SK-N-SH (cell line): ENCODE measurements at regions not wholly inside any gene's neighbourhood (a gene's known extent, or its start where the extent isn't known, plus 50 kb on each side); places are given as distances from the start of the nearest gene placed in this dataset.

Source experiments
- CTCF ChIP-seq: fragments of 200-600 bp; sonication (generic); IDR thresholded peaks from 2 replicates; pipeline ENCODE4 v1.6.1; 2017; ENCODE audit warnings: antibody characterized with exemption, mild to moderate bottlenecking, moderate library complexity
- FOXJ3 ChIP-seq: sonication (generic); formaldehyde crosslinking; IDR thresholded peaks from 2 replicates; pipeline ENCODE4 v1.5.1; 2020; ENCODE audit warnings: mild to moderate bottlenecking, missing genetic modification reagents
- POLR2AphosphoS5 ChIP-seq: IDR thresholded peaks from 2 replicates; pipeline ENCODE4 v1.6.1; 2012; ENCODE audit warnings: low read depth, low read length
- RAD21 ChIP-seq: IDR thresholded peaks from 2 replicates; pipeline ENCODE4 v1.6.1; 2012; ENCODE audit warnings: mild to moderate bottlenecking, low read length
- RCOR1 ChIP-seq: fragments of 150-350 bp; IDR thresholded peaks from 2 replicates; pipeline ENCODE4 v1.6.1; 2017; ENCODE audit warnings: antibody characterized with exemption, low read length

GRCh38 chr21:28752131-28752530 lies 240.5 kb downstream of the LTN1 start:
- TF ChIP-seq CTCF (no peak), FOXJ3 (no peak), RCOR1 (no peak), RAD21 (no peak), POLR2AphosphoS5 (no peak)
